Naive thymus-derived CD4-positive, alpha-beta T cell (primary cell): ENCODE measurements at regions not wholly inside any gene's neighbourhood (a gene's known extent, or its start where the extent isn't known, plus 50 kb on each side); places are given as distances from the start of the nearest gene placed in this dataset.

Experiments used
- ATAC-seq: fragments of 150-1000 bp; cut with Tn5 transposase; 2 replicates; pipeline ENCODE4 v1.10.0; 2021; ENCODE audit warnings: mild to moderate bottlenecking, moderate library complexity
- CTCF ChIA-PET: fragments of 350-600 bp; sonication (Branson Sonifier 250); formaldehyde crosslinking; loops from one replicate; lab custom pipeline; 2021; ENCODE audit warnings: antibody characterized with exemption; lab: Charles Lee
- POLR2A ChIA-PET: fragments of 350-600 bp; sonication (Branson Sonifier 250); formaldehyde crosslinking; loops from one replicate; lab custom pipeline; 2021; ENCODE audit warnings: antibody characterized with exemption, inconsistent platforms; lab: Charles Lee
- DNase-seq, 9 donors: peaks; one replicate each; pipeline versions ENCODE4 v3.0.0 to v3.0.0-alpha.2; 2020 to 2022; ENCODE audit warnings: mixed read lengths in 1 of 9
- H3K27ac ChIP-seq: one replicate; pipeline ENCODE4 v1.7.0; 2013; ENCODE audit warnings: mild to moderate bottlenecking, low read depth, low read length, moderate library complexity
- H3K27me3 ChIP-seq, 2 donors: one replicate each; pipeline ENCODE4 v1.7.0; 2013; ENCODE audit warnings: low read length in 2 of 2, mild to moderate bottlenecking in 2 of 2, moderate library complexity in 2 of 2; ENCODE audit not compliant: control insufficient read depth in 2 of 2, insufficient read depth in 2 of 2
- H3K36me3 ChIP-seq, 3 experiments: 1 replicate in 2 of 3; 2 replicates in 1 of 3; pipeline ENCODE4 v1.7.0; 2013; ENCODE audit warnings: low read length in 3 of 3, mild to moderate bottlenecking in 3 of 3, moderate library complexity in 1 of 3; ENCODE audit not compliant: insufficient read depth in 3 of 3, control insufficient read depth in 2 of 3
- H3K4me1 ChIP-seq, 2 donors: one replicate each; pipeline ENCODE4 v1.7.0; 2013; ENCODE audit warnings: low read length in 2 of 2, mild to moderate bottlenecking in 2 of 2, moderate library complexity in 1 of 2; ENCODE audit not compliant: control insufficient read depth in 2 of 2, insufficient read depth in 2 of 2
- H3K4me3 ChIP-seq: 2 replicates; pipeline ENCODE4 v1.7.0; 2013; ENCODE audit warnings: mild to moderate bottlenecking, low read length
- H3K9me3 ChIP-seq, 3 experiments: 1 replicate in 2 of 3; 2 replicates in 1 of 3; pipeline ENCODE4 v1.7.0; 2013; ENCODE audit warnings: low read length in 3 of 3; ENCODE audit not compliant: control insufficient read depth in 2 of 3
- H3K27ac Mint-ChIP-seq, 9 donors: one replicate each; pipeline ENCODE4 v1.8.0; 2020 to 2022; ENCODE audit warnings: mixed read lengths in 9 of 9, mild to moderate bottlenecking in 8 of 9, moderate library complexity in 5 of 9, inconsistent platforms in 2 of 9
- H3K27me3 Mint-ChIP-seq, 5 donors: one replicate each; pipeline ENCODE4 v1.8.0; 2021 to 2022; ENCODE audit warnings: mixed read lengths in 5 of 5, mild to moderate bottlenecking in 1 of 5
- H3K36me3 Mint-ChIP-seq, 5 donors: one replicate each; pipeline ENCODE4 v1.8.0; 2020 to 2022; ENCODE audit warnings: mixed read lengths in 5 of 5, mild to moderate bottlenecking in 3 of 5, inconsistent platforms in 1 of 5
- H3K4me1 Mint-ChIP-seq, 7 donors: one replicate each; pipeline ENCODE4 v1.8.0; 2020 to 2022; ENCODE audit warnings: mixed read lengths in 7 of 7, mild to moderate bottlenecking in 3 of 7, inconsistent platforms in 1 of 7
- H3K4me3 Mint-ChIP-seq, 10 donors: one replicate each; pipeline ENCODE4 v1.8.0; 2020 to 2022; ENCODE audit warnings: mild to moderate bottlenecking in 10 of 10, mixed read lengths in 10 of 10, moderate library complexity in 6 of 10, inconsistent platforms in 2 of 10
- H3K9me3 Mint-ChIP-seq, 11 donors: one replicate each; pipeline ENCODE4 v1.8.0; 2020 to 2022; ENCODE audit warnings: mixed read lengths in 11 of 11, mild to moderate bottlenecking in 4 of 11, inconsistent platforms in 1 of 11, moderate library complexity in 1 of 11
- intact Hi-C, 2 donors: fragments of 100-400 bp; cut with micrococcal nuclease; formaldehyde crosslinking; loops; one replicate each; pipeline ENCODE4 v1.15.1; 2023

GRCh38 chr2:198638577-198638976 is 819.2 kb downstream of the SATB2 start:
- Histone ChIP-seq H3K27me3 (no peaks in the 10 kb centered on the region), H3K36me3 (no peaks in the 10 kb centered on the region), H3K9me3 (no peaks in the 10 kb centered on the region), H3K27ac (no peak overlapping the region), H3K4me3 (no peak overlapping the region), H3K4me1 (no peaks in the 10 kb centered on the region)
- intact Hi-C loops = no loop called here
- H3K4me1 Mint-ChIP-seq = no peaks in the 10 kb centered on the region
- ChIA-PET CTCF (no interaction called here), POLR2A (no interaction called here)
- no peaks in the 10 kb centered on the region for H3K36me3 Mint-ChIP-seq
- no peak overlapping the region for H3K27ac Mint-ChIP-seq
- no peak overlapping the region for H3K4me3 Mint-ChIP-seq
- ATAC-seq (no peak), DNase-seq (no peak)
- peaks cover 0 to 6% (median 0%) of the 10 kb centered on the region in 11 donors for H3K9me3 Mint-ChIP-seq
- H3K27me3 Mint-ChIP-seq = peaks cover 0 to 3% (median 0%) of the 10 kb centered on the region in 5 donors

GRCh38 chr2:198630384-198630783 is 826.0 kb downstream of the PLCL1 start:
- Mint-ChIP-seq H3K9me3 (no peaks in the 10 kb centered on the region), H3K36me3 (no peaks in the 10 kb centered on the region), H3K4me3 (no peak overlapping the region), H3K27ac (no peak overlapping the region), H3K4me1 (no peaks in the 10 kb centered on the region), H3K27me3 (peaks cover 0 to 18% (median 0%) of the 10 kb centered on the region in 5 donors)
- ChIA-PET POLR2A (no interaction called here), CTCF (no interaction called here)
- Histone ChIP-seq H3K27me3 (no peaks in the 10 kb centered on the region), H3K4me3 (no peak overlapping the region), H3K4me1 (no peaks in the 10 kb centered on the region), H3K36me3 (no peaks in the 10 kb centered on the region), H3K9me3 (no peaks in the 10 kb centered on the region), H3K27ac (no peak overlapping the region)
- intact Hi-C loops = no loop called here
- DNase-seq = no peak
- ATAC-seq = no peak

DNA sequence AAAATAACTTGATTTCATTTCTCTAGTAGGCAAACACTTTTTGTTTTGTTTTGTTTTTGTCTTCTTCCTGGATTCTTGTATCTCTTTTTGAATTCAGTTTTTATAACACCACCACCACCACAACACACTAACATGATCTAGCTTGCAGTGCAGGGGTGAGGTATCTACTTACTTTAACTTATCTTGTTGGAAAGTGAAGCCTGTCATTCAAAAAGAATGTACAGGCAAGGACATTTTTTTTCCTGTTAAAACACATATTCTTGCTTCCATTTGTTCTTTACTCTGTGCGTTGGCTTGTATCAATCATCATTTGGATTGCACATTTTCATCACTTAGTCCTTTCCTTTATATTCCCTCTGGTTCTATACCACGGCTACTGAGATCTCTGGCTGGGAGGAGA is 824.2 kb downstream of the PLCL1 start:
- ATAC-seq (no peak), DNase-seq (no peak)
- no peaks in the 10 kb centered on the region for H3K36me3 ChIP-seq
- Mint-ChIP-seq H3K36me3 (no peaks in the 10 kb centered on the region), H3K27ac (no peak overlapping the region), H3K9me3 (no peaks in the 10 kb centered on the region), H3K4me1 (no peaks in the 10 kb centered on the region), H3K4me3 (no peak overlapping the region), H3K27me3 (peaks cover 0 to 18% (median 0%) of the 10 kb centered on the region in 5 donors)
- intact Hi-C loops = no loop called here
- no peaks in the 10 kb centered on the region for H3K4me1 ChIP-seq
- no peaks in the 10 kb centered on the region for H3K27me3 ChIP-seq
- CTCF ChIA-PET = no interaction called here
- no peak overlapping the region for H3K4me3 ChIP-seq
- H3K27ac ChIP-seq = no peak overlapping the region
- no peaks in the 10 kb centered on the region for H3K9me3 ChIP-seq
- POLR2A ChIA-PET = no interaction called here

DNA sequence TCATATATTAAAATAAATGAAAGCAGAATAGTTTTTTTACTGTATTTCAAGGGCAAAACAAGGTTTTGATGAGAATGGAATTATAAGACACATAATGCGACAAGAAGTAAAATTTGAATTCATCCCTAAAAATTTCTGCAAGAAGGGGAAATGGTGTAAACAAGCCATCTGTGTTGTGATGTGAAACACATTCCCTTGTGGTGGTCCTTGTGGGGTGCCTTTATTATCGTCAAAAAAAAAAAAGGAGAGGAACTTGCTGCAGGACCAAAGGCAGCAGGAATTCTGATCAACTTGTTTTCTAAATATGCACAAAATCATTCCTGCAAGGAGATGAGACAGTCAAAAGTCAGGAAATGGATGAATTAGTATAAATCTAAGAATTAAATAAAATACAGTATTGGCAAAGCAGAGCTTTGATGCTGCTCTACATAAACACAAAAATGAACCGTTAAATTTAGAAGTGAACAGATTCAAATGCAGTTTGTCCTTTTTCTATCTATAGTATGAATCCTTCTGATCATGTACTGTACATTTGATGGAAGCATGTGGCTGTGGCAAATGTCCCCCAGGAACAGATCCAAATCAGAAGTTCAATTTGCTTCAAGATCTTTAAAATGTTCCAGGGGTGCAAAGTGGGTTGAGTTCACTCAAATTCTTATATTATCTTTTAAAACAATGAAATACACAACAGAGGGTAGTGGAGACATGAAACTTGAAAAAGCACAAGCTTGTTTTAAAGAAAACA is 818.8 kb downstream of the PLCL1 start:
- ChIA-PET CTCF (no interaction called here), POLR2A (no interaction called here)
- H3K27ac ChIP-seq = no peak overlapping the region
- Mint-ChIP-seq H3K9me3 (no peaks in the 10 kb centered on the region), H3K36me3 (no peaks in the 10 kb centered on the region), H3K4me1 (no peaks in the 10 kb centered on the region), H3K27me3 (no peaks in the 10 kb centered on the region), H3K27ac (no peak overlapping the region), H3K4me3 (no peak overlapping the region)
- no peak for DNase-seq
- intact Hi-C loops = no loop called here
- H3K4me3 ChIP-seq = no peak overlapping the region
- H3K36me3 ChIP-seq = no peaks in the 10 kb centered on the region
- H3K27me3 ChIP-seq = no peaks in the 10 kb centered on the region
- H3K9me3 ChIP-seq = no peaks in the 10 kb centered on the region
- no peak for ATAC-seq
- H3K4me1 ChIP-seq = no peaks in the 10 kb centered on the region

DNA sequence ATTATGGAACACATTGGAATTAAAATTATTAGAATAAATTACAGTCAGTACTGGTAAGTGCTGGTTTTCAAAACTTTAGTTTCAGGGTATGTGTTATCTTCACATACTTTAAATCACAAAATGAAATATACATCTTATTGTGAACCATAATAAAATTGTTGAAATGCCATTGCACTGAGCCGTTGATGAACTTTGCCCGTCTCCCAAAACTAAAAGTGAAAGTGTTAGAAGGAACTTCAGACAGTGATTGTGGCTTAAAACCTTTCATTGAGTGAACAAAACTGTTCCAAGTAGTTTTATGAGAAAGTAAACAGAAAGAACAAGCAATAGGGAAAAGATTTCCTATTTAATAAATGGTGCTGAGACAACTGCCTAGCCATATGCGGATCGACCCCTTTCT is 811.6 kb downstream of the PLCL1 start:
- no peaks in the 10 kb centered on the region for H3K36me3 ChIP-seq
- Mint-ChIP-seq H3K36me3 (no peaks in the 10 kb centered on the region), H3K27ac (no peak overlapping the region), H3K4me1 (peaks cover 0 to 3% (median 0%) of the 10 kb centered on the region in 7 donors), H3K4me3 (no peak overlapping the region), H3K27me3 (peaks cover 0 to 10% (median 0%) of the 10 kb centered on the region in 5 donors), H3K9me3 (peaks cover 0 to 4% (median 0%) of the 10 kb centered on the region in 11 donors)
- DNase-seq (no peak), ATAC-seq (no peak)
- no peaks in the 10 kb centered on the region for H3K27me3 ChIP-seq
- no peaks in the 10 kb centered on the region for H3K4me1 ChIP-seq
- H3K27ac ChIP-seq = no peak overlapping the region
- no peak overlapping the region for H3K4me3 ChIP-seq
- POLR2A ChIA-PET = no interaction called here
- intact Hi-C loops = no loop called here
- CTCF ChIA-PET = no interaction called here
- no peaks in the 10 kb centered on the region for H3K9me3 ChIP-seq

DNA sequence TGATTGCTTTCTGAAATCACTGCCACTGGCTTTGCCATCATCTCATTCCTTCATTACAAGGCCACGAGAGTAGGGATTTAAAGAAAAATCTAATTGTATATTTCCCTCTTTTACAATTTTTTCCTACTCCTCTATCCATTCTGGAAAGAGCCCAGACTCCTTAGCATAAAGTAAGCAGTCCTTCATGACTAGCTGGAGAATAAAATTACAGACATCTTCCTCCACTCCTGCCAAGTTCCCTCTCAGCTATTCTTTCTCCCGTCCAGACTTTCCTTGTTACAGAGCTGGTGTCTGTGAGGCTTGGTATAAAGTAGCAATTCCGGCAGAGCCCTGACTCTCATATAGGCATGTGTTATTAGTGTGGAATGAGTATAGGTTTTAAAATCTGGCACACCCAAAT is 806.8 kb downstream of the PLCL1 start:
- Mint-ChIP-seq H3K4me3 (no peak overlapping the region), H3K36me3 (no peaks in the 10 kb centered on the region), H3K9me3 (peaks cover 0 to 4% (median 0%) of the 10 kb centered on the region in 11 donors), H3K27me3 (peaks cover 0 to 10% (median 0%) of the 10 kb centered on the region in 5 donors), H3K4me1 (peaks cover 0 to 3% (median 0%) of the 10 kb centered on the region in 7 donors), H3K27ac (no peak overlapping the region)
- ATAC-seq (no peak), DNase-seq (no peak)
- Histone ChIP-seq H3K27me3 (no peaks in the 10 kb centered on the region), H3K4me3 (no peak overlapping the region), H3K36me3 (no peaks in the 10 kb centered on the region), H3K4me1 (no peaks in the 10 kb centered on the region), H3K27ac (no peak overlapping the region), H3K9me3 (no peaks in the 10 kb centered on the region)
- intact Hi-C loops = no loop called here
- ChIA-PET CTCF (no interaction called here), POLR2A (no interaction called here)

DNA sequence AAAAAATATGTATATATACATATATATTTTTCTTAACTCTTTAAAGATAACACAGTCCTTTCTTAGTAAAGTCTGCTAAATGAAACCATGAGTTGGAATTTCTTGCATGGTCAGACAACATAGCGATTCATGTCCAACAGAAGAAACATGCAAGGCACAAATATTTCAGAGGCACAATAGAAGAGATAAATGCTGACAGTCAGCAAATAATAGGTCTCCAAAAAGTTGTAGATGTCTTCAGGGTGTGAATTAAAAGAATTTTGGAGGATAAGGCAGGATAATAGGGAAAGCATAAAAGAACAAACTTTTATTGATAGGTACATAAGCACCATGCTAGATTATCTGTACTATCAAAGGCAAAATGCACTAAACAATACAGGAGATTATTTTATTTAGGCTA is 800.2 kb downstream of the PLCL1 start:
- Mint-ChIP-seq H3K9me3 (peaks cover 0 to 8% (median 0%) of the 10 kb centered on the region in 11 donors), H3K4me3 (no peak overlapping the region), H3K4me1 (no peaks in the 10 kb centered on the region), H3K36me3 (no peaks in the 10 kb centered on the region), H3K27ac (peak overlapping the region in 1 of 9 donors; percentile 12), H3K27me3 (peaks cover 0 to 2% (median 0%) of the 10 kb centered on the region in 5 donors)
- no peaks in the 10 kb centered on the region for H3K36me3 ChIP-seq
- no peaks in the 10 kb centered on the region for H3K27me3 ChIP-seq
- H3K4me3 ChIP-seq = no peak overlapping the region
- DNase-seq = no peak
- no peaks in the 10 kb centered on the region for H3K9me3 ChIP-seq
- ChIA-PET CTCF (no interaction called here), POLR2A (no interaction called here)
- H3K27ac ChIP-seq = no peak overlapping the region
- intact Hi-C loops = no loop called here
- H3K4me1 ChIP-seq = no peaks in the 10 kb centered on the region
- no peak for ATAC-seq
